ENCODE measurements at regions not wholly inside any gene's neighbourhood (a gene's known extent, or its start where the extent isn't known, plus 50 kb on each side); places are given as distances from the start of the nearest gene placed in this dataset.

- Histone ChIP-seq H3K27me3 (ENCODE audit: control insufficient read depth, low read length) (no peaks in the 10 kb centered on the region), H3F3A (ENCODE audit: control insufficient read depth, insufficient read depth) (no peaks in the 10 kb centered on the region), H3K9me3 (ENCODE audit: control insufficient read depth, insufficient read depth, low read length) (no peaks in the 10 kb centered on the region), H3K4me1 (ENCODE audit: control insufficient read depth, low read length) (no peaks in the 10 kb centered on the region), H3K36me3 (ENCODE audit: control insufficient read depth, low read length) (no peaks in the 10 kb centered on the region), H3K4me3 (ENCODE audit: low read length) (no peak overlapping the region), H3K4me2 (ENCODE audit: low read length) (no peak overlapping the region), H3K27ac (ENCODE audit: low read depth, low read length) (no peak overlapping the region), H4K20me1 (ENCODE audit: control insufficient read depth, insufficient read depth, low read depth, low read length) (no peaks in the 10 kb centered on the region), H3K79me2 (ENCODE audit: control insufficient read depth, low read length) (no peaks in the 10 kb centered on the region), H3K9me2 (replicated peaks; ENCODE audit: control insufficient read depth, low read length) (no peaks in the 10 kb centered on the region)
- TF ChIP-seq CTCF (IDR thresholded peaks at IDR 0.05; ENCODE audit: low read depth, low read length, poor library complexity, severe bottlenecking) (no peak), EZH2phosphoT487 (IDR thresholded peaks at IDR 0.05; ENCODE audit: borderline replicate concordance, low read length) (no peak)
Measured at GRCh38 chr3:55205990-55206389, 278.1 kb upstream of the LRTM1 start.

GRCh38 chr3:55204417-55204816, 276.6 kb upstream of the LRTM1 start:
- Histone ChIP-seq H3K9me3 (ENCODE audit: control insufficient read depth, insufficient read depth, low read length) (no peaks in the 10 kb centered on the region), H4K20me1 (ENCODE audit: control insufficient read depth, insufficient read depth, low read depth, low read length) (no peaks in the 10 kb centered on the region), H3K9me2 (replicated peaks; ENCODE audit: control insufficient read depth, low read length) (no peaks in the 10 kb centered on the region), H3K4me1 (ENCODE audit: control insufficient read depth, low read length) (no peaks in the 10 kb centered on the region), H3K79me2 (ENCODE audit: control insufficient read depth, low read length) (no peaks in the 10 kb centered on the region), H3F3A (ENCODE audit: control insufficient read depth, insufficient read depth) (no peaks in the 10 kb centered on the region), H3K4me3 (ENCODE audit: low read length) (no peak overlapping the region), H3K27ac (ENCODE audit: low read depth, low read length) (no peak overlapping the region), H3K4me2 (ENCODE audit: low read length) (no peak overlapping the region), H3K36me3 (ENCODE audit: control insufficient read depth, low read length) (no peaks in the 10 kb centered on the region), H3K27me3 (ENCODE audit: control insufficient read depth, low read length) (no peaks in the 10 kb centered on the region)
- TF ChIP-seq CTCF (IDR thresholded peaks at IDR 0.05; ENCODE audit: low read depth, low read length, poor library complexity, severe bottlenecking): no peak
- no peak for TF ChIP-seq EZH2phosphoT487 (IDR thresholded peaks at IDR 0.05; ENCODE audit: borderline replicate concordance, low read length)

GRCh38 chr3:55203546-55203945, 275.7 kb upstream of the LRTM1 start:
- H3K4me1 ChIP-seq (ENCODE audit: control insufficient read depth, low read length): no peaks in the 10 kb centered on the region
- no peaks in the 10 kb centered on the region for H4K20me1 ChIP-seq (ENCODE audit: control insufficient read depth, insufficient read depth, low read depth, low read length)
- no peaks in the 10 kb centered on the region for H3K9me2 ChIP-seq (replicated peaks; ENCODE audit: control insufficient read depth, low read length)
- H3F3A ChIP-seq (ENCODE audit: control insufficient read depth, insufficient read depth): no peaks in the 10 kb centered on the region
- H3K27me3 ChIP-seq (ENCODE audit: control insufficient read depth, low read length): no peaks in the 10 kb centered on the region
- no peaks in the 10 kb centered on the region for H3K9me3 ChIP-seq (ENCODE audit: control insufficient read depth, insufficient read depth, low read length)
- TF ChIP-seq CTCF (IDR thresholded peaks at IDR 0.05; ENCODE audit: low read depth, low read length, poor library complexity, severe bottlenecking): no peak
- TF ChIP-seq EZH2phosphoT487 (IDR thresholded peaks at IDR 0.05; ENCODE audit: borderline replicate concordance, low read length): no peak
- no peaks in the 10 kb centered on the region for H3K79me2 ChIP-seq (ENCODE audit: control insufficient read depth, low read length)
- H3K4me2 ChIP-seq (ENCODE audit: low read length): no peak overlapping the region
- H3K27ac ChIP-seq (ENCODE audit: low read depth, low read length): no peak overlapping the region
- H3K4me3 ChIP-seq (ENCODE audit: low read length): no peak overlapping the region
- H3K36me3 ChIP-seq (ENCODE audit: control insufficient read depth, low read length): no peaks in the 10 kb centered on the region

- Histone ChIP-seq H3K9me3 (ENCODE audit: control insufficient read depth, insufficient read depth, low read length) (no peaks in the 10 kb centered on the region), H3K4me2 (ENCODE audit: low read length) (no peak overlapping the region), H3K36me3 (ENCODE audit: control insufficient read depth, low read length) (no peaks in the 10 kb centered on the region), H3K4me3 (ENCODE audit: low read length) (no peak overlapping the region), H3K4me1 (ENCODE audit: control insufficient read depth, low read length) (no peaks in the 10 kb centered on the region), H3K27ac (ENCODE audit: low read depth, low read length) (no peak overlapping the region), H3K27me3 (ENCODE audit: control insufficient read depth, low read length) (no peaks in the 10 kb centered on the region), H3F3A (ENCODE audit: control insufficient read depth, insufficient read depth) (no peaks in the 10 kb centered on the region), H3K79me2 (ENCODE audit: control insufficient read depth, low read length) (no peaks in the 10 kb centered on the region), H3K9me2 (replicated peaks; ENCODE audit: control insufficient read depth, low read length) (no peaks in the 10 kb centered on the region), H4K20me1 (ENCODE audit: control insufficient read depth, insufficient read depth, low read depth, low read length) (no peaks in the 10 kb centered on the region)
- TF ChIP-seq EZH2phosphoT487 (IDR thresholded peaks at IDR 0.05; ENCODE audit: borderline replicate concordance, low read length) (no peak), CTCF (IDR thresholded peaks at IDR 0.05; ENCODE audit: low read depth, low read length, poor library complexity, severe bottlenecking) (no peak)
Measured at GRCh38 chr3:55203006-55203405, 275.1 kb upstream of the LRTM1 start.

Measured in DOHH2 (cell line).